Stimulated activated CD4-positive, alpha-beta T cell treated with anti-CD3 and anti-CD28 coated beads, Interleukin-12 subunit alpha, Interleukin-12 subunit beta, amount 100 ng/mL, for 24 hours (primary cell): ENCODE measurements at regions not wholly inside any gene's neighbourhood (a gene's known extent, or its start where the extent isn't known, plus 50 kb on each side); places are given as distances from the start of the nearest gene placed in this dataset.

ENCODE experiments used
- DNase-seq, 2 experiments: peaks; one replicate each; pipeline ENCODE4 v3.0.0-alpha.2; 2020; ENCODE audit warnings: low read depth in 2 of 2

- DNase-seq, result no peak
These were observed 645.1 kb downstream of the SLC16A7 start for GRCh38 chr12:60240891-60241290.

GRCh38 chr12:60251091-60251490 is 655.3 kb downstream of the SLC16A7 start:
- no peak for DNase-seq

GRCh38 chr12:60252359-60253096 is 656.7 kb downstream of the SLC16A7 start:
- no peak for DNase-seq

- no peak for DNase-seq
These were observed 659.2 kb downstream of the SLC16A7 start for GRCh38 chr12:60255044-60255443.

- DNase-seq, result no peak
These were observed 661.2 kb downstream of the SLC16A7 start for GRCh38 chr12:60257063-60257462.

GRCh38 chr12:60259225-60259624 is 663.4 kb downstream of the SLC16A7 start:
- no peak for DNase-seq

GRCh38 chr12:60262378-60262777 is 666.5 kb downstream of the SLC16A7 start:
- DNase-seq, result no peak

GRCh38 chr12:60263161-60263560 is 667.3 kb downstream of the SLC16A7 start:
- DNase-seq, result no peak

- no peak for DNase-seq
These were observed 668.1 kb downstream of the SLC16A7 start for GRCh38 chr12:60263836-60264493.

- no peak for DNase-seq
These were observed 669.9 kb downstream of the SLC16A7 start for GRCh38 chr12:60265741-60266140.

- DNase-seq, result no peak
These were observed 670.6 kb downstream of the SLC16A7 start for GRCh38 chr12:60266381-60266852.

GRCh38 chr12:60269611-60270269 is 673.9 kb downstream of the SLC16A7 start:
- no peak for DNase-seq

- DNase-seq, result no peak
These were observed 676.0 kb downstream of the SLC16A7 start for GRCh38 chr12:60271816-60272215.

- DNase-seq, result no peak
These were observed 682.4 kb downstream of the SLC16A7 start for GRCh38 chr12:60278209-60278608.

- no peak for DNase-seq
These were observed 683.4 kb downstream of the SLC16A7 start for GRCh38 chr12:60279221-60279620.

- DNase-seq, result no peak
These were observed 685.7 kb downstream of the SLC16A7 start for GRCh38 chr12:60281522-60281921.

- DNase-seq, result no peak
These were observed 694.7 kb downstream of the SLC16A7 start for GRCh38 chr12:60290532-60290931.

GRCh38 chr12:60308366-60308991 is 712.6 kb downstream of the SLC16A7 start:
- no peak for DNase-seq

- DNase-seq, result no peak
These were observed 716.1 kb downstream of the SLC16A7 start for GRCh38 chr12:60311940-60312339.

GRCh38 chr12:60317361-60317760 is 721.5 kb downstream of the SLC16A7 start:
- DNase-seq, result no peak

GRCh38 chr12:60324746-60325145 is 728.9 kb downstream of the SLC16A7 start:
- no peak for DNase-seq

GRCh38 chr12:60333461-60333860 is 737.6 kb downstream of the SLC16A7 start:
- DNase-seq, result no peak
